ENCODE measurements at regions not wholly inside any gene's neighbourhood (a gene's known extent, or its start where the extent isn't known, plus 50 kb on each side); places are given as distances from the start of the nearest gene placed in this dataset.

DNA sequence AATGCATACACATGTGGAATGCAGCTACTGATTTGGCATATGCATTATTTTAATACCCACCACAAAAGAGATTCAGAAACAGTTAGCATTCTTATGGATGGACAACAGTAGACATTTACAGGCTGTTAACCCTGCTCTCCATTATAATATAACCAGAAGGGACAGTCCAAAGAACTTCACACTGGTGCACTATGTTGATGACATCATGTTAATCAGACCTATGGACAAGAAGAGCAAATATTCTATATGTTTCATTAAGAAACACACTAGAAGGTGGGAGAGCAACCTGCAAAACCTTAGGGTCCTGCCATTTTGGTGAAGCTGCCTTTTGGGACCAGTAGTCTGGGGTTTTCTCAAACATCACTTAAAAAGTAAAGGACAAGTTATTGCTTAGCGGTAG is 701.3 kb downstream of the UQCRFS1 start:
- TF ChIP-seq SUZ12 (IDR thresholded peaks at IDR 0.05) (no peak), BHLHE40 (IDR thresholded peaks at IDR 0.05; ENCODE audit: borderline replicate concordance) (no peak), FOXA1 (IDR thresholded peaks at IDR 0.05) (no peak), ARNT (IDR thresholded peaks at IDR 0.05) (no peak), PKNOX1 (IDR thresholded peaks at IDR 0.05) (no peak)
